NCI-H2107 (cell line): ENCODE measurements at regions not wholly inside any gene's neighbourhood (a gene's known extent, or its start where the extent isn't known, plus 50 kb on each side); places are given as distances from the start of the nearest gene placed in this dataset.

Experiments used
- DNase-seq: peaks from one replicate; lab custom pipeline; 2025; lab: John Stamatoyannopoulos, UW

GRCh38 chr5:6195711-6196358 lies 182.5 kb downstream of the MED10 start:
- no peak for DNase-seq

DNA sequence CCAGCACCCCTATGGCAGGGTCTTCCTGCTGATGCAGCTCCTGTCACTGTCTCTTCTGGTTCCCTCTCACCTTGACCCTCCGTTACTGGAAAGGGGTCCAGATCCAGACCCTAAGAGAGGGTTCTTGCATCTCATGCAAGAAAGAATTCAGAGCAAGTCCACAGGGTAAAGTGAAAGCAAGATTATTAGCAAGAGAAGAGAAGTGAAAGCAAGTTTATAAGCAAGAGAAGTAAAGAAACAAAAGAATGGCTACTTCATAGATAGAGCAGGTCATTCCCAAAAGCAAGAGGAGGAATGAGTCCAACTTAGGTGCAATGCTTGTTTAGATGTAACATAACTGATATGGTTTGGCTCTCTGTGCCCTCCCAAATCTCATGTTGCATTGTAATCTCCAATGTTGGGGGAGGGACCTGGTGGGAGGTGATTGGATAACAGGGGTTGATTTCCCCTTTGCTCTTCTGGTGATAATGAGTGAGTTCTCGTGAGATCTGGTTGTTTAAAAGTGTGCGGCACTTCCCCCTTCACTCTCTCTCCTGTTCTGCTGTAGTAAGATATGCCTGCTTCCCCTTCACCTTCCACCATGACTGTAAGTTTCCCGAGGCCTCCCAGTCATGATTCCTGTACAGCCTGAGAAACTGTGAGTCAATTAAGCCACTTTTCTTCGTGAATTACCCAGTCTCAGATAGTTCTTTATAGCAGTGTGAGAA lies 183.3 kb downstream of the MED10 start:
- no peak for DNase-seq

GRCh38 chr5:6194261-6194875 lies 184.0 kb downstream of the MED10 start:
- no peak for DNase-seq

- DNase-seq: peak; percentile 33
Measured at GRCh38 chr5:6193310-6193709, 185.0 kb downstream of the MED10 start.

DNA sequence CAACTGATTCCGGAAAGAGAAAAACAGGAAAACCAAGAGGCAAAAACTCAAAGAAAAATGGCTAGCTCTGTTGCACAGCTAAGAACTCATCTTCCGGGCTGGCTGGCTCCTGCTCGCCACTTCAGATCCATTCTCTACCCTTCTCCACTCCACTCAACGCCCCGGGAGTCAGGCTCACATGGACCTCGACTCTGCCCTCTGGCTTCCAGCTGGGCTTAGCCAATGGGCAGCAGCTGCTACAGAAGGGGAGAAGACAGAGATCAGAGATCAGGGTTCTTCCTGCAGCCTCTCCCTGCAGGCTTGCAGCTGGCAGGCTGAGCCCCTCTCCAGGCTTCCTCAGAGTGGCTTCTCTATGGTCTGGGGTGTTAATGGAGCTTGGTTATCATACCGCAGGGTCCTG lies 187.5 kb downstream of the MED10 start:
- no peak for DNase-seq

GRCh38 chr5:6188976-6189375 lies 189.4 kb downstream of the MED10 start:
- no peak for DNase-seq

- DNase-seq: no peak
Measured at GRCh38 chr5:6188344-6188743, 190.0 kb downstream of the MED10 start.

- DNase-seq: no peak
Measured at GRCh38 chr5:6187501-6187900, 190.8 kb downstream of the MED10 start.

- DNase-seq: no peak
Measured at GRCh38 chr5:6185574-6185973, 192.8 kb downstream of the MED10 start.

DNA sequence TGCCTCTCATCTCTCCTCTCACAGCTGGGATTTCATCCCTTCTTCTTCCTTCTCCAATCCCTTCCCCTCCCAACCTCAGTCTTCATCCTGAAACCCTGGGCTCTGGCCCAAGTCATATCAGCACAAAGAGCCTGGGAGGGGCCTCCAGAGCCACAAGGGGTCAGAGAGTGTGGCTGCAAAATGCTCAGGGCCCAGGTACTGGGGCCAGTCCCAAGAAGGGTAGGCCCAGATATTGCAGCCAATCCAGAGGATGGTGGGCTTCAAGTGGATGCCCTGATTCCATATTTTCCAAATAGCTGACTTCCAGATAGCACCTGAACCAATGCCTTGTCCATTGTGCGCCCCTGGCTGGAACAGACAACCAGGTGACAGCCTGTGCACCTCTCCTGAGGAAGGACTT lies 193.9 kb downstream of the MED10 start:
- DNase-seq: no peak

DNA sequence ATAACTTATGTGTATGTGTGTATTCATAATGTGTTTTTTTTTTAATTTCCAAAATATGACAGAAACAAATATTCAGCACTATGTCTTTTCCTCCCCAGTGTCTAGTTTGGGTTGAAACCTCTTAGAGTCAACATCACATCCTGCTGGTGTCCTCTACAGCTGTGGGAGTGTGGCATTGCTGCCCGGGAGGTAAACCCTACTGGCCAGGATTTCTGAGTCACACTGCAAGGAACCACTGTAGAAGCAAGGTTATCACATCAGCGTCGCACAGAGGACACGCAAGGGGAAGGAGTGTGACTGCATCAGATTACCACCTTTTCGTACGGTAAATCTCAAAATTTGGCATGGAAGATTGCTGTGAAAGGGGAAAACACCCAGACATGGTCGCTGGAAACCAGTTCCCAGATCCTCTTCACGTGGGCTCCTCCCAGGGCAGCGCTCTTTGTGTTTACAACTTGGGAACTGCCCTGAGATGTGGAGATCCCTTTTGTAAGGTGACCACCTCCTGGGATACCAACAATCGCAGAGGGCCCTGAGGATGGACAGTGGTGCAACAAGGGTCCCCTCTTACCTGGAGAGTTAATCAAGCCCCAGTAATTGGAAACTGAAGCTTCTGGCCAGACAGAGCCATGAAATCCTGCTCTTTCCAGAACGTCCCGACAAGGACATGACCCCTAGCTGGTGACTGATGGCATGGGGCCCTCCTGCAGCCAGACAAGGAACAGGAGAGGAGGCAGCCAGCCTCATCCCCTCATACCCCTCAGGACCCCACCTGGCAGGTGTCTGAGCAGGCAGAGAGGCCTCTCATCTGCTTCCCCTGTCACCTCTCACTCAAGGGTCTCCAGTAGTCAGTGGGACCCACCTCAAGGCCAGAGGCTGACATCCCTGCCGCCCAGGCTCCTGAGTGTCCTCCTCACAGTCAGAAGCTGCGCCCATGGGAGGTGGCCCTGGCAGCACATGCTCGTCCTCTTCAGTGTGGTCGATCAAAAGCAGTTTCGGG lies 194.7 kb downstream of the MED10 start:
- no peak for DNase-seq

DNA sequence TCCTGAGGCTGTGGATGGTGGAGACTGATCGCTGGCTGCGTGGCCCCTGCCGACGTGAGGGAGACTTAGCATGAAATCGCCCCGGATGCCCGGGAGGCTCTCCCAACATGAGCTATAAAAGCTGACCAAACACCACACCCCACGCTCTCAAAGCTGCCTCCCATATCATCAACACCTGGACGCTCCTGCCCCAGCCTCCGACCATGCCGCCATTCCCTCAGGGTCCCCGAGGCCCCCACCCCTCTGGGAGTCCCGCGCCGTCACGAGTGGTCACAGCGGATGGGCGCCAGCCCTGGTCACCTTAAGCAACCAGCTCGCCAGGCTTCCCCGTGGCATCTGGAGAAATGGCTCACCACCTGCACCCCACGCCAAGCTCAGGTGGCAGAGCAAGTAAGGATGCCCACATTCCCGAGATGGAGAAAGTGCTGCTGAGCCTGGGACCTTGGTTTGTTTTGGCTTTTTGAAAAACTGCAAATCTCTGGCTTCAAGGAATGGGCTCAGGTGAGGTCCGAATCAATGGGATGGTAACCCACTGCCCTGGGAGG lies 196.0 kb downstream of the MED10 start:
- DNase-seq: no peak

GRCh38 chr5:6181871-6182270 lies 196.5 kb downstream of the MED10 start:
- DNase-seq: no peak

DNA sequence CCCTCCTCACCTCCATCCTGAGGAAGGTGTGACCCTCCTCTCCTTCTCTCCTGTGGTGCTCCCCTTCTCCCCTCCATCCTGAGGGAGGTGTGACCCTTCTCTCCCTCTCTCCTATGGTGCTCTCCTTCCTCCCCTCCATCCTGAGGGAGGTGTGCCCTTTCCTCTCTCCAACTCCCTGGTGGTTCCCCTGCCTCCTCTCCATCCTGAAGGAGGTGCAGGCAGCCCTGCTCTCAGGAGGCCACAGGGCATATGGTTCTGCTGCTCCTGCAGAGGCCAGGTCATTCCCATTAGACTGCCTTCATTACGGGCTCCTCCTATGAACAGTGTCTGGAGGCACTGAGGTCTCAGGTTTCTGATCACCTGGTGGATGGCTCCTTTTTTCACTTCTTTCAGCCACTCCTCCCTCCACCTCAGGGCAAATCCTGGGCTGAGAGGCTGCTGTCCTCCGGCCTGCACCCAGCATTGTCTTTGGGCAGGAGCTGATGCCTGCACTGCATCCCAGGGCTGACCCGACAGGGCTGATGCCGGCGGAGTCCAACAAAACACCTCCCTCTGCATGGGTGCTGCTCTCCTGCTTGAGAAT lies 197.1 kb downstream of the MED10 start:
- DNase-seq: peak; percentile 19

DNA sequence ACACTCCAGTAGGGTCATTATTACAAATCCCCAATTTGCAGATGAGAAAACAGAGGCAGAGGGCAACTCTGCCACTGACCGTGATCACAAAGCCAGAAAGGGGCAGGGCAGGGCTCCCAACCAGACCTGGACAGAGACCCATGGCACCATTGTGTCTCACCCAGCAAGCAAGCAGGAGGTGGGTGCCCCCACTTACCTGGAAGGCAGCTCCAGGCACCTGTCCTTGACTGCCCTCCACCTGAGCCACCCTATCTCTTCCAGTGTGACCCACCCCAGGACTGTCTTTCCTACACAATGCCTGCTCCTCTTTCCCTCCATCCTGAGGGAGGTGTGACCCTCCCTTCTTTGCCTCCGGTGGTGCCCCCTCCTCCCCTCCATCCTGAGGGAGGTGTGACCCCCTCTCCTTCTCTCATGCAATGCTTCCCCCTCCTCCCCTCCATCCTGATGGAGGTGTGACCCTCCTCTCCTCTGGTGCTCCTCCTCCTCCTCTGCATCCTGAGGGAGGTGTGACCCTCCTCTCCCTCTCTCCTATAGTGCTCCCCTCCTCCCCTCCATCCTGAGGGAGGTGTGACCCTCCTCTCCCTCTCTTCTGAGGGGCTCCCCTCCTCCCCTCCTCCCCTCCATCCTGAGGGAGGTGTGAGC lies 198.0 kb downstream of the MED10 start:
- no peak for DNase-seq

GRCh38 chr5:6178846-6179532 lies 199.4 kb downstream of the MED10 start:
- DNase-seq: no peak

GRCh38 chr5:6177926-6178325 lies 200.4 kb downstream of the MED10 start:
- DNase-seq: no peak

- no peak for DNase-seq
Measured at GRCh38 chr5:6176102-6176693, 202.1 kb downstream of the MED10 start.

- no peak for DNase-seq
Measured at GRCh38 chr5:6175172-6175854, 203.0 kb downstream of the MED10 start.
